Neuronal stem cell (in vitro differentiated cells): ENCODE measurements at regions not wholly inside any gene's neighbourhood (a gene's known extent, or its start where the extent isn't known, plus 50 kb on each side); places are given as distances from the start of the nearest gene placed in this dataset.

ENCODE experiments used
- DNase-seq: peaks from one replicate; pipeline ENCODE4 v3.0.0-alpha.2; 2013; ENCODE audit warnings: low spot score
- H2AFZ ChIP-seq: one replicate; pipeline ENCODE4 v1.6.1; 2013; ENCODE audit warnings: mild to moderate bottlenecking, low read length, inconsistent platforms
- H2AK5ac ChIP-seq: 2 replicates; pipeline ENCODE4 v1.6.1; 2013; ENCODE audit warnings: low read depth, mild to moderate bottlenecking, inconsistent platforms, low read length, moderate library complexity, mixed read lengths
- H2BK120ac ChIP-seq: 2 replicates; pipeline ENCODE4 v1.6.1; 2013; ENCODE audit warnings: low read depth, mild to moderate bottlenecking, inconsistent platforms, low read length, moderate library complexity, mixed read lengths
- H2BK12ac ChIP-seq: one replicate; pipeline ENCODE4 v1.6.1; 2013; ENCODE audit warnings: low read length, inconsistent platforms
- H2BK15ac ChIP-seq: 2 replicates; pipeline ENCODE4 v1.6.1; 2013; ENCODE audit warnings: mild to moderate bottlenecking, low read length, inconsistent platforms, mixed read lengths
- H2BK5ac ChIP-seq: one replicate; pipeline ENCODE4 v1.6.1; 2013; ENCODE audit warnings: inconsistent platforms, mild to moderate bottlenecking, low read length, moderate library complexity
- H3K14ac ChIP-seq: one replicate; pipeline ENCODE4 v1.6.1; 2013; ENCODE audit warnings: low read length, inconsistent platforms
- H3K18ac ChIP-seq: 2 replicates; pipeline ENCODE4 v1.6.1; 2013; ENCODE audit warnings: low read length, inconsistent platforms
- H3K23ac ChIP-seq: 2 replicates; pipeline ENCODE4 v1.6.1; 2013; ENCODE audit warnings: low read depth, mild to moderate bottlenecking, mixed read lengths, low read length, inconsistent platforms; ENCODE audit not compliant: poor library complexity
- H3K27ac ChIP-seq: replicated peaks from 3 replicates; pipeline ENCODE4 v1.5.1; 2013; ENCODE audit warnings: low read length, inconsistent platforms
- H3K27me3 ChIP-seq, 3 experiments: 2 replicates each; pipeline ENCODE4 v1.6.1; 2013; ENCODE audit warnings: low read length in 3 of 3, mild to moderate bottlenecking in 2 of 3, inconsistent platforms in 1 of 3, low read depth in 1 of 3, mixed read lengths in 1 of 3, moderate library complexity in 1 of 3; ENCODE audit not compliant: control insufficient read depth in 3 of 3, insufficient read depth in 3 of 3
- H3K36me3 ChIP-seq, 2 donors: replicated peaks in 1 of 2; 2 replicates each; pipeline ENCODE4 v1.6.1; 2013; ENCODE audit warnings: low read length in 2 of 2; ENCODE audit not compliant: control insufficient read depth in 2 of 2, insufficient read depth in 2 of 2
- H3K4ac ChIP-seq: 2 replicates; pipeline ENCODE4 v1.6.1; 2013; ENCODE audit warnings: inconsistent platforms, mild to moderate bottlenecking, low read length, moderate library complexity
- H3K4me1 ChIP-seq, 2 donors: 1 replicate in 1 of 2; 2 replicates in 1 of 2; pipeline ENCODE4 v1.6.1; 2013; ENCODE audit warnings: low read length in 2 of 2, low read depth in 1 of 2; ENCODE audit not compliant: control insufficient read depth in 2 of 2, insufficient read depth in 1 of 2
- H3K4me2 ChIP-seq: one replicate; pipeline ENCODE4 v1.6.1; 2013; ENCODE audit warnings: mild to moderate bottlenecking, low read length, inconsistent platforms; ENCODE audit not compliant: insufficient read depth, poor library complexity, severe bottlenecking
- H3K4me3 ChIP-seq, 2 donors: 2 replicates each; pipeline ENCODE4 v1.5.1; 2013; ENCODE audit warnings: low read length in 2 of 2, mild to moderate bottlenecking in 2 of 2, inconsistent platforms in 1 of 2, moderate library complexity in 1 of 2
- H3K79me1 ChIP-seq: one replicate; pipeline ENCODE4 v1.6.1; 2013; ENCODE audit warnings: low read depth, mild to moderate bottlenecking, inconsistent platforms, low read length, moderate library complexity
- H3K9ac ChIP-seq: one replicate; pipeline ENCODE4 v1.6.1; 2013; ENCODE audit warnings: mild to moderate bottlenecking, low read depth, low read length, inconsistent platforms; ENCODE audit not compliant: poor library complexity
- H3K9me3 ChIP-seq, 2 donors: replicated peaks in 1 of 2; 2 replicates each; pipeline versions ENCODE3 to v1.6.1; 2013; ENCODE audit warnings: low read length in 2 of 2, mild to moderate bottlenecking in 2 of 2, inconsistent platforms in 1 of 2, low read depth in 1 of 2, mixed read lengths in 1 of 2, moderate library complexity in 1 of 2; ENCODE audit not compliant: control insufficient read depth in 2 of 2, insufficient read depth in 1 of 2
- H4K8ac ChIP-seq: one replicate; pipeline ENCODE4 v1.6.1; 2013; ENCODE audit warnings: low read depth, mild to moderate bottlenecking, inconsistent platforms, low read length, moderate library complexity
- H4K91ac ChIP-seq: one replicate; pipeline ENCODE4 v1.6.1; 2013; ENCODE audit warnings: low read length, low read depth, mild to moderate bottlenecking, inconsistent platforms; ENCODE audit not compliant: poor library complexity
- whole genome bisulfite sequencing, 2 donors: extraction: QIAGEN DNeasy Blood & Tissue Kit; methylation state at CpG; one replicate each; pipeline ENCODE4 v1.1.7; 2013; ENCODE audit warnings: missing lambda C conversion rate in 2 of 2, mixed read lengths in 1 of 2; ENCODE audit not compliant: insufficient read length in 2 of 2, insufficient replicate concordance in 1 of 2; ENCODE audit errors: extremely low coverage in 2 of 2; 5-methylcytosine and 5-hydroxymethylcytosine counted together

GRCh38 chr6:153720732-153721131 lies 318.3 kb upstream of the OPRM1 start:
- H3K4me3 ChIP-seq = no peak overlapping the region

GRCh38 chr6:153705429-153705828 lies 333.6 kb upstream of the OPRM1 start:
- H2AK5ac ChIP-seq = no peak overlapping the region
- no peak overlapping the region for H4K91ac ChIP-seq
- H3K18ac ChIP-seq = no peak overlapping the region
- H2BK15ac ChIP-seq = no peak overlapping the region
- no peak overlapping the region for H2BK120ac ChIP-seq
- H2AFZ ChIP-seq = no peak overlapping the region
- no peak overlapping the region for H3K9ac ChIP-seq
- no peak overlapping the region for H2BK12ac ChIP-seq
- no peaks in the 10 kb centered on the region for H3K4me1 ChIP-seq
- no peak overlapping the region for H3K23ac ChIP-seq
- H3K36me3 ChIP-seq = no peaks in the 10 kb centered on the region
- no peak overlapping the region for H3K27ac ChIP-seq
- H3K9me3 ChIP-seq = no peaks in the 10 kb centered on the region
- H3K27me3 ChIP-seq = no peaks in the 10 kb centered on the region
- no peaks in the 10 kb centered on the region for H3K79me1 ChIP-seq
- no peak overlapping the region for H3K4me2 ChIP-seq
- H2BK5ac ChIP-seq = no peak overlapping the region
- H3K14ac ChIP-seq = no peak overlapping the region
- H3K4me3 ChIP-seq = no peak overlapping the region
- DNase-seq = no peak
- H4K8ac ChIP-seq = no peak overlapping the region
- H3K4ac ChIP-seq = no peak overlapping the region

More at GRCh38 chr6:153720732-153721131, 318.3 kb upstream of the OPRM1 start:
- H2BK12ac ChIP-seq = no peak overlapping the region
- no peak overlapping the region for H3K4ac ChIP-seq
- no peak overlapping the region for H2AK5ac ChIP-seq
- H3K9ac ChIP-seq = no peak overlapping the region
- H3K79me1 ChIP-seq = no peaks in the 10 kb centered on the region
- no peak overlapping the region for H2BK15ac ChIP-seq
- H3K27me3 ChIP-seq = no peaks in the 10 kb centered on the region
- H3K36me3 ChIP-seq = no peaks in the 10 kb centered on the region
- no peak overlapping the region for H2BK120ac ChIP-seq
- H3K4me1 ChIP-seq = peaks cover 0 to 3% of the 10 kb centered on the region in 2 donors
- no peaks in the 10 kb centered on the region for H3K9me3 ChIP-seq
- no peak overlapping the region for H3K4me2 ChIP-seq
- no peak overlapping the region for H4K8ac ChIP-seq
- no peak overlapping the region for H3K27ac ChIP-seq
- no peak for DNase-seq
- H3K23ac ChIP-seq = no peak overlapping the region
- no peak overlapping the region for H3K18ac ChIP-seq
- no peak overlapping the region for H2AFZ ChIP-seq
- no peak overlapping the region for H4K91ac ChIP-seq
- no peak overlapping the region for H3K14ac ChIP-seq
- no peak overlapping the region for H2BK5ac ChIP-seq

- no peak overlapping the region for H2BK120ac ChIP-seq
- H3K9me3 ChIP-seq = no peaks in the 10 kb centered on the region
- H3K4ac ChIP-seq = no peak overlapping the region
- no peak for DNase-seq
- no peak overlapping the region for H3K23ac ChIP-seq
- H3K36me3 ChIP-seq = no peaks in the 10 kb centered on the region
- no peaks in the 10 kb centered on the region for H3K79me1 ChIP-seq
- H3K27me3 ChIP-seq = no peaks in the 10 kb centered on the region
- no peak overlapping the region for H2BK12ac ChIP-seq
- H2AK5ac ChIP-seq = no peak overlapping the region
- WGBS, 2 donors = no CpG with 5 or more reads among the region's 2 CpGs
- no peak overlapping the region for H2AFZ ChIP-seq
- no peak overlapping the region for H3K18ac ChIP-seq
- H3K4me2 ChIP-seq = no peak overlapping the region
- no peaks in the 10 kb centered on the region for H3K4me1 ChIP-seq
- no peak overlapping the region for H2BK15ac ChIP-seq
- no peak overlapping the region for H3K27ac ChIP-seq
- no peak overlapping the region for H4K8ac ChIP-seq
- no peak overlapping the region for H2BK5ac ChIP-seq
- H3K4me3 ChIP-seq = no peak overlapping the region
- H4K91ac ChIP-seq = no peak overlapping the region
- no peak overlapping the region for H3K14ac ChIP-seq
- H3K9ac ChIP-seq = no peak overlapping the region
These were observed 336.4 kb upstream of the OPRM1 start for GRCh38 chr6:153702671-153703070.

GRCh38 chr6:153698637-153699036 lies 340.4 kb upstream of the OPRM1 start:
- Histone ChIP-seq H4K91ac (no peak overlapping the region), H3K36me3 (no peaks in the 10 kb centered on the region), H3K4me1 (no peaks in the 10 kb centered on the region), H2AFZ (no peak overlapping the region), H3K27me3 (no peaks in the 10 kb centered on the region), H3K27ac (no peak overlapping the region), H3K18ac (no peak overlapping the region), H2AK5ac (no peak overlapping the region), H3K4ac (no peak overlapping the region), H2BK12ac (no peak overlapping the region), H4K8ac (no peak overlapping the region), H3K9ac (no peak overlapping the region), H2BK120ac (no peak overlapping the region), H3K23ac (no peak overlapping the region), H3K14ac (no peak overlapping the region), H3K9me3 (no peaks in the 10 kb centered on the region), H3K4me2 (no peak overlapping the region), H3K4me3 (no peak overlapping the region), H3K79me1 (no peaks in the 10 kb centered on the region), H2BK15ac (no peak overlapping the region), H2BK5ac (no peak overlapping the region)
- WGBS, 2 donors = no CpG with 5 or more reads among the region's 2 CpGs
- no peak for DNase-seq
